Osteoblast (primary cell): ENCODE measurements at regions not wholly inside any gene's neighbourhood (a gene's known extent, or its start where the extent isn't known, plus 50 kb on each side); places are given as distances from the start of the nearest gene placed in this dataset.

Experiments used
- DNase-seq: peaks from one replicate; pipeline ENCODE4 v3.0.0; 2011; ENCODE audit warnings: low spot score, mixed read lengths; ENCODE audit not compliant: insufficient read length; ENCODE audit errors: missing footprints
- H2AFZ ChIP-seq: 2 replicates; pipeline ENCODE4 v1.6.0; 2011; ENCODE audit warnings: mild to moderate bottlenecking, low read length
- H3K27ac ChIP-seq: 2 replicates; pipeline ENCODE4 v1.5.1; 2011; ENCODE audit warnings: mild to moderate bottlenecking, low read depth, low read length, moderate library complexity
- H3K27me3 ChIP-seq: 2 replicates; pipeline ENCODE4 v1.6.0; 2012; ENCODE audit warnings: mild to moderate bottlenecking, control low read depth, inconsistent platforms, low read length, moderate library complexity; ENCODE audit not compliant: insufficient read depth
- H3K36me3 ChIP-seq: 2 replicates; pipeline ENCODE4 v1.5.1; 2011; ENCODE audit warnings: mild to moderate bottlenecking, low read length, control low read depth, moderate library complexity; ENCODE audit not compliant: insufficient read depth
- H3K4me1 ChIP-seq: 2 replicates; pipeline ENCODE4 v1.5.1; 2011; ENCODE audit warnings: mild to moderate bottlenecking, low read length, control low read depth, moderate library complexity; ENCODE audit not compliant: insufficient read depth
- H3K4me2 ChIP-seq: 2 replicates; pipeline ENCODE4 v1.6.0; 2011; ENCODE audit warnings: mild to moderate bottlenecking, low read length; ENCODE audit not compliant: insufficient read depth
- H3K4me3 ChIP-seq: fragments of 200-600 bp; sonication (generic); 3 replicates; pipeline ENCODE4 v1.5.1; 2012; ENCODE audit warnings: mild to moderate bottlenecking, low read length, inconsistent platforms; ENCODE audit not compliant: insufficient read depth
- H3K79me2 ChIP-seq: 2 replicates; pipeline ENCODE4 v1.6.0; 2012; ENCODE audit warnings: mild to moderate bottlenecking, low read length, control low read depth, inconsistent platforms; ENCODE audit not compliant: insufficient read depth
- H3K9me3 ChIP-seq: 2 replicates; pipeline ENCODE4 v1.5.1; 2011; ENCODE audit warnings: low read depth, low read length, control low read depth
- H4K20me1 ChIP-seq: 2 replicates; pipeline ENCODE4 v1.6.0; 2012; ENCODE audit warnings: mild to moderate bottlenecking, low read length, control low read depth; ENCODE audit not compliant: insufficient read depth
- TF ChIP-seq, protein P1 (sequence below): IDR thresholded peaks from 2 replicates; pipeline ENCODE4 v1.5.1; 2011; ENCODE audit warnings: mild to moderate bottlenecking, low read depth, low read length, moderate library complexity; ENCODE audit errors: extremely low read depth

DNA sequence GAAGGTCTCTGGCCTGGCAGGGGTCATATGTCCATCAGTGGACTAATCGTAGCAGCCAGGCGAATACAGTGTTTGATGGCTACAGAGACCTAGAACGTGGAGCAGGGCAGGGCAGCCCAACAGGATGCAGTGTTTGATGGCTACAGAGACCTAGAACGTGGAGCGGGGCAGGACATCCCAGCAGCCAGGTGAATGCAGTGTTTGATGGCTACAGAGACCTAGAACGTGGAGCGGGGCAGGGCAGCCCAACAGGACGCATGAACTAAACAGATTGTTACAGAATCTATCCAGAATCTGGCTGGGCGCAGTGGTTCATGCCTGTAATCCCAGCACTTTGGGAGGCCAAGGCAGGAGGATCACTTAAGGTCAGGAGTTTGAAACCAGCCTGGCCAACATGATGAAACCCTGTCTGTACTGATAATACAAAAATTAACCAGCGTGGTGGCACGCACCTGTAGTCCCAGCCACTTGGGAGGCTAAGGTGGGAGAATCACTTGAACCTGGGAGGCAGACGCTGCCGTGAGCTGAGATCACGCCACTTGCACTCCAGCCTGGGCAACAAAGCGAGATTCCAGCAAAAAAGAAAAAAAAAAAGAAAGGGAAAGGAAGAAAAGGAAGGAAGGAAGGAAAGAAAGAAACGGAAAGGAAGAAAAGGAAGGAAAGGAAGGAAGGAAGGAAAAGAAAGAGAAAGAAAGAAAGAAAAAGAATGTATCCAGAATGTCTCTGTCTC is 65.2 kb upstream of the RPH3AL start:
- Histone ChIP-seq H2AFZ (no peak overlapping the region), H3K36me3 (peaks cover 10% of the 10 kb centered on the region), H3K4me1 (no peaks in the 10 kb centered on the region), H3K27me3 (no peaks in the 10 kb centered on the region), H3K9me3 (no peaks in the 10 kb centered on the region), H3K4me3 (no peak overlapping the region), H3K4me2 (no peak overlapping the region), H3K79me2 (no peaks in the 10 kb centered on the region), H3K27ac (no peak overlapping the region), H4K20me1 (no peaks in the 10 kb centered on the region)
- DNase-seq = no peak
- TF ChIP-seq, protein P1, sequence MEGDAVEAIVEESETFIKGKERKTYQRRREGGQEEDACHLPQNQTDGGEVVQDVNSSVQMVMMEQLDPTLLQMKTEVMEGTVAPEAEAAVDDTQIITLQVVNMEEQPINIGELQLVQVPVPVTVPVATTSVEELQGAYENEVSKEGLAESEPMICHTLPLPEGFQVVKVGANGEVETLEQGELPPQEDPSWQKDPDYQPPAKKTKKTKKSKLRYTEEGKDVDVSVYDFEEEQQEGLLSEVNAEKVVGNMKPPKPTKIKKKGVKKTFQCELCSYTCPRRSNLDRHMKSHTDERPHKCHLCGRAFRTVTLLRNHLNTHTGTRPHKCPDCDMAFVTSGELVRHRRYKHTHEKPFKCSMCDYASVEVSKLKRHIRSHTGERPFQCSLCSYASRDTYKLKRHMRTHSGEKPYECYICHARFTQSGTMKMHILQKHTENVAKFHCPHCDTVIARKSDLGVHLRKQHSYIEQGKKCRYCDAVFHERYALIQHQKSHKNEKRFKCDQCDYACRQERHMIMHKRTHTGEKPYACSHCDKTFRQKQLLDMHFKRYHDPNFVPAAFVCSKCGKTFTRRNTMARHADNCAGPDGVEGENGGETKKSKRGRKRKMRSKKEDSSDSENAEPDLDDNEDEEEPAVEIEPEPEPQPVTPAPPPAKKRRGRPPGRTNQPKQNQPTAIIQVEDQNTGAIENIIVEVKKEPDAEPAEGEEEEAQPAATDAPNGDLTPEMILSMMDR = no peak

DNA sequence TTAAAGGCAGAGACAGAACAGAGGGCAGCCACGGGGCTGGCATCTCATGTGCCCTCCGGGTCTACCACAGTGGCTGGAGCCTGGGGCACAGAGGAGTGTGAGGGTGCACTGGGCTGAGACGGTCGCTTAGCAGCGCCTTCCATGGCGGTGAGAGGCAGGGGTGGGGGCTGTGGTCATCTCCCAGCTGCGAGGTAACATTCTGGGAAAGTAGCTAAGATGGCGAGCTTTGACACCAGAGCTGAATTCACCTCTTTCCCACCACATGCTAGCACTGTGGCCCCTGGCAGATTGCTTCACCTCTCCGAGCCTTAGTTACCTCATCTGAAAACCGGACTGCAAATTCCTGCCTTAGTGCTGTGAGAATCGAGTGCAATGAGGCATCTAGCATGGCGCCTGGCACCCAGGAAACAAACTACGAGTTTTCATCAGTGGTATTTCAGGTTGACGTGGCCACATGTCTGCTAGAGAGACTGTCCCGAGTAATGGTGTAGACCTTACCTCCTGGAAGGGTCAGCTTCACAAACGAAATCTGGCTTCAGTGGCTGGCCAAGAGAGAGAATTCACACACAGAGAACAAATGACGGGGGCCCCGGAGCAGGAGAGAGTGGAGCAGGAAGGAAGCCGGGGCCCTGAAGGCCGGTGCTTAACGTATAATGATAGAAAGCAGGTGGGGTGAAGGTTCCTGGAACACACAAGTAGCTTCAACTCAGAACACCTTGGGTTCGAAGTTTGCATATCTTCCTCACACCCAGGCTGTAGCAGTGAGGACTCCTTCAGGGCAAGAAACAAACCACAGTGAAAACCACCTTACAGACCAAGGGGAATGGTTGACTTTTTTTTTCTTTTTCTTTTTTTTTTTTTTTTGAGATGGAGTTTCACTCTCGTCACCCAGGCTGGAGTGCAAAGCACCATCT is 63.9 kb upstream of the RPH3AL start:
- Histone ChIP-seq H2AFZ (no peak overlapping the region), H4K20me1 (no peaks in the 10 kb centered on the region), H3K27me3 (no peaks in the 10 kb centered on the region), H3K9me3 (no peaks in the 10 kb centered on the region), H3K27ac (no peak overlapping the region), H3K36me3 (peaks cover 10% of the 10 kb centered on the region), H3K4me1 (peaks cover 7% of the 10 kb centered on the region), H3K4me3 (no peak overlapping the region), H3K79me2 (no peaks in the 10 kb centered on the region), H3K4me2 (no peak overlapping the region)
- TF ChIP-seq, protein P1 = no peak
- DNase-seq = no peak

DNA sequence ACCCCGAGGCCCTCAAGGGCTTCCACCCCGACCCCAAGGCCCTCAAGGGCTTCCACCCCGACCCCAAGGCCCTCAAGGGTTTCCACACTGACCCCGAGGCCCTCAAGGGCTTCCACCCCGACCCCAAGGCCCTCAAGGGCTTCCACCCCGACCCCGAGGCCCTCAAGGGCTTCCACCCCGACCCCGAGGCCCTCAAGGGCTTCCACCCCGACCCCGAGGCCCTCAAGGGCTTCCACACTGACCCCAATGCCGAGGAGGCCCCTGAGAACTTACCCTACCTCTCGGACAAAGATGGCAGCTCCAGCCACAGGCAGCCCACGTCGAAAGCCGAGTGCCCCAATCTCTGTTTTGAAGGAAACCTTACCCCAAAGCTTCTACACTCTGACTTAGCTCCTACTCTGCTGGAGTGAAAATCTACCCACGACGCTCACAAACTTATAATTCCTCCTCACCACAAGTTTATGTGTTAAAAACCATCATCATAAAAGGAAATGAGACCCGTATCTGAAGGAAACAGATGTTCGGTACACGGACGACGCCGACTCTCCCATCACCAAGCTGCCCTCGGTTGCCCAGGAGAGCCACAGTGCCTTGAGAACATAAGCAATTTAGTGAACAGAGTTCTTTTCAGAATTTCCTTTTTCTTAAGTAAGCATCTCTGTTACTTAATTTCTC is 61.2 kb upstream of the RPH3AL start:
- peaks cover 23% of the 10 kb centered on the region for H3K4me1 ChIP-seq
- no peak for DNase-seq
- H3K4me3 ChIP-seq = no peak overlapping the region
- TF ChIP-seq, protein P1 = no peak
- no peak overlapping the region for H2AFZ ChIP-seq
- H3K27ac ChIP-seq = no peak overlapping the region
- no peaks in the 10 kb centered on the region for H4K20me1 ChIP-seq
- H3K79me2 ChIP-seq = peaks cover 10% of the 10 kb centered on the region
- H3K4me2 ChIP-seq = no peak overlapping the region
- no peaks in the 10 kb centered on the region for H3K9me3 ChIP-seq
- peaks cover 10% of the 10 kb centered on the region for H3K36me3 ChIP-seq
- no peaks in the 10 kb centered on the region for H3K27me3 ChIP-seq
